ENCODE measurements at regions not wholly inside any gene's neighbourhood (a gene's known extent, or its start where the extent isn't known, plus 50 kb on each side); places are given as distances from the start of the nearest gene placed in this dataset.
A peak's percentile ranks its signal among the peaks of the same experiment; 100 is the strongest.

DNA sequence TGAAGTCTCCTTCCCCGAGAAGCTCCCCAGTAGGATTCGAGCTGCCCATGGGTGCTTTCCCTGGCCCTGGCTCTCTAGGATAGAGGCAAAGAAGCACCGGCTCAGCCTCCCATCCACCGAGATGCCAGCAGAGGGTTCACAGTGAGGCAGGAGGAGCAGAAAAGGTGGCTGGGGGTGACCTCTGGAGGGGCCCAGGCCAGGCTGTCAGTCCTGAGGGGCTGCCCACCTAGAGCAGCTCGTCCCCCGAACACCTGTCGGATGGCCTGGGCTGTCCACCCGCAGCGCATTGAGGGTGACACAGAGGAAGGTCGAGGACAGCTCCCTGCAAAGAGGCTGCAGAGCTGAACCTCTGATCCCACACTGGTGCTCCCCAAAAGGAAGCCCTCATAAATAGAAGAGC, 167.2 kb upstream of the PPP2R2D start:
- CTCF ChIA-PET: no interaction called here
- peaks cover 0 to 7% (median 2%) of the 10 kb centered on the region in 4 experiments for H3K4me1 ChIP-seq (ENCODE audit: control extremely low read depth in 1 of 4, control insufficient read depth in 4 of 4, insufficient read depth in 4 of 4, low read length in 3 of 4)
- H3K27me3 ChIP-seq (replicated peaks in 2 of 5; ENCODE audit: control insufficient read depth in 4 of 5, insufficient read depth in 5 of 5, low read length in 4 of 5): peaks cover 0 to 11% (median 0%) of the 10 kb centered on the region in 5 experiments
- peaks cover 0 to 7% (median 4%) of the 10 kb centered on the region in 5 experiments for H3K9me3 ChIP-seq (ENCODE audit: control extremely low read depth in 1 of 5, control insufficient read depth in 4 of 5, insufficient read depth in 2 of 5, low read depth in 1 of 5, low read length in 4 of 5)
- H3K36me3 ChIP-seq (ENCODE audit: control insufficient read depth in 4 of 4, insufficient read depth in 4 of 4, low read length in 3 of 4): no peaks in the 10 kb centered on the region
- no peak overlapping the region for H3K27ac ChIP-seq (ENCODE audit: insufficient read depth in 1 of 2, low read depth in 1 of 2, low read length in 2 of 2, poor library complexity in 1 of 2, severe bottlenecking in 2 of 2)
- DNase-seq: no peak
- POLR2A ChIA-PET: no interaction called here
- no peak overlapping the region for H3K4me3 ChIP-seq (ENCODE audit: control insufficient read depth in 1 of 7, extremely low read depth in 1 of 7, insufficient read depth in 4 of 7, low read depth in 2 of 7, low read length in 6 of 7)
- 85% methylated on average over 10 of the region's 10 CpGs for WGBS (ENCODE audit: insufficient coverage)

DNA sequence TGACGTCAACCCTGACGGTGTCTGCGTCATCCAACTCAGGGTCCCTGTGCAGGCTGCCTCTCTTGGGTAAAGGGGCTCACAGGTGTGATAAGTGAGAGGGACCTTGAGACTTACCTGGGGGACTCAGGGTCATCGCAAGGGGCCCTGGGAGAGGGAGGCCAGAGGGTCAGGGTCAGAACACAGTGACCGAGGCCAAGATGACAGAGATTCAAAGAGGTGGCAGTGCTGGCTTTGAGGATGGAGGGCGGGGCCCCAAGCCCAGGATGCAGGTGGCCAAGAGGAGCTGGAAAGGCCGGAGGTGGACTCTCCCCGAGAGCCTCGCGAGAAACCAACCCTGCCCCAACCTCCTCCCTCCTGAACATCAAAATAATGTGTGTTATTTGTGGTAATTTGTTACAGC, 165.2 kb upstream of the PPP2R2D start:
- Histone ChIP-seq H3K4me3 (ENCODE audit: control insufficient read depth in 1 of 7, extremely low read depth in 1 of 7, insufficient read depth in 4 of 7, low read depth in 2 of 7, low read length in 6 of 7) (no peak overlapping the region), H3K27me3 (replicated peaks in 2 of 5; ENCODE audit: control insufficient read depth in 4 of 5, insufficient read depth in 5 of 5, low read length in 4 of 5) (peaks cover 0 to 8% (median 0%) of the 10 kb centered on the region in 5 experiments), H3K36me3 (ENCODE audit: control insufficient read depth in 4 of 4, insufficient read depth in 4 of 4, low read length in 3 of 4) (no peaks in the 10 kb centered on the region), H3K9me3 (ENCODE audit: control extremely low read depth in 1 of 5, control insufficient read depth in 4 of 5, insufficient read depth in 2 of 5, low read depth in 1 of 5, low read length in 4 of 5) (peaks cover 0 to 18% (median 9%) of the 10 kb centered on the region in 5 experiments), H3K4me1 (ENCODE audit: control extremely low read depth in 1 of 4, control insufficient read depth in 4 of 4, insufficient read depth in 4 of 4, low read length in 3 of 4) (peaks cover 0 to 13% (median 3%) of the 10 kb centered on the region in 4 experiments), H3K27ac (ENCODE audit: insufficient read depth in 1 of 2, low read depth in 1 of 2, low read length in 2 of 2, poor library complexity in 1 of 2, severe bottlenecking in 2 of 2) (no peak overlapping the region)
- 97% methylated on average over 5 of the region's 10 CpGs for WGBS (ENCODE audit: insufficient coverage)
- no peak for DNase-seq
- ChIA-PET POLR2A (no interaction called here), CTCF (no interaction called here)

DNA sequence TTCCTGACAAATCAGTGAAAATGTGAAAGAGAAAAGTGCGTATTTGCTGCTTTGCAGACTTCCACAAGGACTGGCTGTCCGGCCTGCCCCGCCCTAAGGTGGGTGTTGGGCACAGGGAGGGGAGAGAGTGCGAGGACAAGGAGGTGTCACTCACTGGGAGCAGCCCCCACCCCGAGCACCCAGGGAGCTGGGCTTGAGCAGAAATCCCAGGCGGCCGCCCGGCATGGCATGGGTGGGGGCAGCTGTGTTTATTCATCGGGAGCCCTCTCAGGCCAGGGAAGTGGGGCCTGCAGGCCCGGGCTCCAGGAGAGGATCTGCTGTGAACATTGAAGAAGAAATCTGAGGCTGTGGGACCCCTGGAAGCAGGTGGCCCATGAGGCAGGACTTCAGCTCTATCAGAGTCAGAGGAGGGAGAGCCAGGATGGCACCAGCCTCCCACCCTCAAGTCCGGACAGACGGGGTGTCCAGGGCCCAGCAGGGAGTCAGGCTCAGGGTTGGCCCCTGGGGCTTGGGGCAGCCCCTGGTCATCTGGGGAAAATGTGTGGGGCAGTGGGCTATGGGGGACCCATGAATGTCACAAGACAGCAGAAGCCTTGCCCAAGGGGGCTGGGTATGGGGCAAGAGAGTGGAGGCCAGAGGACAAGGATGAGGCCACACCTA, 164.4 kb upstream of the PPP2R2D start:
- Histone ChIP-seq H3K27me3 (replicated peaks in 2 of 5; ENCODE audit: control insufficient read depth in 4 of 5, insufficient read depth in 5 of 5, low read length in 4 of 5) (peaks cover 0 to 8% (median 0%) of the 10 kb centered on the region in 5 experiments), H3K9me3 (ENCODE audit: control extremely low read depth in 1 of 5, control insufficient read depth in 4 of 5, insufficient read depth in 2 of 5, low read depth in 1 of 5, low read length in 4 of 5) (peaks cover 0 to 18% (median 9%) of the 10 kb centered on the region in 5 experiments), H3K4me3 (ENCODE audit: control insufficient read depth in 1 of 7, extremely low read depth in 1 of 7, insufficient read depth in 4 of 7, low read depth in 2 of 7, low read length in 6 of 7) (no peak overlapping the region), H3K4me1 (ENCODE audit: control extremely low read depth in 1 of 4, control insufficient read depth in 4 of 4, insufficient read depth in 4 of 4, low read length in 3 of 4) (peaks cover 0 to 11% (median 3%) of the 10 kb centered on the region in 4 experiments), H3K27ac (ENCODE audit: insufficient read depth in 1 of 2, low read depth in 1 of 2, low read length in 2 of 2, poor library complexity in 1 of 2, severe bottlenecking in 2 of 2) (no peak overlapping the region), H3K36me3 (ENCODE audit: control insufficient read depth in 4 of 4, insufficient read depth in 4 of 4, low read length in 3 of 4) (no peaks in the 10 kb centered on the region)
- no peak for DNase-seq
- ChIA-PET POLR2A (no interaction called here), CTCF (interaction anchor here (1.2 kb wide), 1 partner anchor 9 kb away, joined by 3 read pairs; no protein-coding TSS in a partner anchor)
- WGBS (ENCODE audit: insufficient coverage): 94% methylated on average over 10 of the region's 12 CpGs

DNA sequence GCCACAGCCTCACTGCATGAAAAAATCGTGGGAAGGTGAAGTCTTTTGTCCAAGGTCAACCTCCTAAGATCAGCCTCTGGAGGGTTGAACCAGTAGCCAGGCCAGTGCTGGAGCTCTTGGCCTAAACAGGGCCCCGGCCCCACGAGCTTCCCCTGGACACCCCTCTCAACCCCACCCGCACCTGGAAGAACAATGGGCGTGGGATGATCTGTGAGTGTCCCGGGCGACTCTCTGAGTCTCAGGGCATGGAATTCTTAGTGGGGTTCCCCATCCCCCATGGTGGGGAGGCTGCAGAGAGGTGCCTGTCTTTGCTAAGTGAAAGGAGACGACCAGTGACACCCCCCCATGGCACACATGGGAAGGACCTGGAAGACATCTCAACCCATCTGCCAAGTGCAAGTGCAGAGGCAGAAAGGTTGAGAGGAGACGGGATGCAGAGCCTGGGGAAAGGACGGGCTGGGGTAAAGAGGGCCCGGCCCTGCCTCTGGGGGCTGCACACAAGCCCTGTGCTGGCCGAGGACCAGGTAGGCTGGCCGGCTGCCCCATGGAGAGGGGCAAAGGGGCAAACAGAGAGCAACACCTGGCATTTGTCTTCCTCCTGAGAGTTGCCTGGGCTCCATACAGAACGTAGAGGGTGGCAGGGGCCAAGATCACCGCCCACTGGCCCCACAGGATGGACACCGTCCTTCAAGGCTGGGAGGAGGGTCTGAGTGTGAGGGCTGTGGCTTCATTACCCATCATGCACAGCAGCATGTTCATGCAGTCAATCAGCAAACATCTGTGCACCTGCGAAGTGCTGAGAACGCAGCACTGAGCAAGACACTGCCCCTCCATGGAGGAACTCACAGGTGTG, 163.0 kb upstream of the PPP2R2D start:
- POLR2A ChIA-PET: no interaction called here
- H3K36me3 ChIP-seq (ENCODE audit: control insufficient read depth in 4 of 4, insufficient read depth in 4 of 4, low read length in 3 of 4): no peaks in the 10 kb centered on the region
- no peak for DNase-seq
- no peak overlapping the region for H3K27ac ChIP-seq (ENCODE audit: insufficient read depth in 1 of 2, low read depth in 1 of 2, low read length in 2 of 2, poor library complexity in 1 of 2, severe bottlenecking in 2 of 2)
- H3K9me3 ChIP-seq (ENCODE audit: control extremely low read depth in 1 of 5, control insufficient read depth in 4 of 5, insufficient read depth in 2 of 5, low read depth in 1 of 5, low read length in 4 of 5): peaks cover 0 to 12% (median 6%) of the 10 kb centered on the region in 5 experiments
- peaks cover 0 to 21% (median 6%) of the 10 kb centered on the region in 4 experiments for H3K4me1 ChIP-seq (ENCODE audit: control extremely low read depth in 1 of 4, control insufficient read depth in 4 of 4, insufficient read depth in 4 of 4, low read length in 3 of 4)
- no peak overlapping the region for H3K4me3 ChIP-seq (ENCODE audit: control insufficient read depth in 1 of 7, extremely low read depth in 1 of 7, insufficient read depth in 4 of 7, low read depth in 2 of 7, low read length in 6 of 7)
- CTCF ChIA-PET: interaction anchor here (1.2 kb wide), 1 partner anchor 10 kb away, joined by 3 read pairs; no protein-coding TSS in a partner anchor
- WGBS (ENCODE audit: insufficient coverage): 90% methylated on average over 15 of the region's 18 CpGs
- peaks cover 0 to 8% (median 0%) of the 10 kb centered on the region in 5 experiments for H3K27me3 ChIP-seq (replicated peaks in 2 of 5; ENCODE audit: control insufficient read depth in 4 of 5, insufficient read depth in 5 of 5, low read length in 4 of 5)

DNA sequence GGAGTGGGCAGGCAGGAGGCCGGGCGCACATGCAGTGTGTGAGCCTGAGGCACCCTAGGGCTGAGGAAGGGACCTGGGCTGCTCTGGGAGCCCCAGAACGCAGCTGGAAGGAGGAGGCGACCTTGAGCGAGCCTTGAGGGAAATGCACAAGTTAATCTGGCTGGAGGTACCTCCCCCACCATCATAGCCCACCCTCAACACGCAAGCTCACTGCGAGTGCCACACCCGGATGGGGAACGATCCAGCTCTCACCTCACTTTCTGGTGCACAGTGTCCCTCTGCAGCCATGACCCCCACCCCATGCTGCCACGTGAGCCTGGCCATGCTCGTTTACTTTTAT, 162.4 kb upstream of the PPP2R2D start:
- 95% methylated on average over 6 of the region's 11 CpGs for WGBS (ENCODE audit: insufficient coverage)
- ChIA-PET POLR2A (no interaction called here), CTCF (no interaction called here)
- H3K27me3 ChIP-seq (replicated peaks in 2 of 5; ENCODE audit: control insufficient read depth in 4 of 5, insufficient read depth in 5 of 5, low read length in 4 of 5): peaks cover 0 to 8% (median 0%) of the 10 kb centered on the region in 5 experiments
- peaks cover 0 to 11% (median 4%) of the 10 kb centered on the region in 5 experiments for H3K9me3 ChIP-seq (ENCODE audit: control extremely low read depth in 1 of 5, control insufficient read depth in 4 of 5, insufficient read depth in 2 of 5, low read depth in 1 of 5, low read length in 4 of 5)
- no peak overlapping the region for H3K4me3 ChIP-seq (ENCODE audit: control insufficient read depth in 1 of 7, extremely low read depth in 1 of 7, insufficient read depth in 4 of 7, low read depth in 2 of 7, low read length in 6 of 7)
- peaks cover 0 to 27% (median 9%) of the 10 kb centered on the region in 4 experiments for H3K4me1 ChIP-seq (ENCODE audit: control extremely low read depth in 1 of 4, control insufficient read depth in 4 of 4, insufficient read depth in 4 of 4, low read length in 3 of 4)
- no peak overlapping the region for H3K27ac ChIP-seq (ENCODE audit: insufficient read depth in 1 of 2, low read depth in 1 of 2, low read length in 2 of 2, poor library complexity in 1 of 2, severe bottlenecking in 2 of 2)
- no peaks in the 10 kb centered on the region for H3K36me3 ChIP-seq (ENCODE audit: control insufficient read depth in 4 of 4, insufficient read depth in 4 of 4, low read length in 3 of 4)
- DNase-seq: no peak

DNA sequence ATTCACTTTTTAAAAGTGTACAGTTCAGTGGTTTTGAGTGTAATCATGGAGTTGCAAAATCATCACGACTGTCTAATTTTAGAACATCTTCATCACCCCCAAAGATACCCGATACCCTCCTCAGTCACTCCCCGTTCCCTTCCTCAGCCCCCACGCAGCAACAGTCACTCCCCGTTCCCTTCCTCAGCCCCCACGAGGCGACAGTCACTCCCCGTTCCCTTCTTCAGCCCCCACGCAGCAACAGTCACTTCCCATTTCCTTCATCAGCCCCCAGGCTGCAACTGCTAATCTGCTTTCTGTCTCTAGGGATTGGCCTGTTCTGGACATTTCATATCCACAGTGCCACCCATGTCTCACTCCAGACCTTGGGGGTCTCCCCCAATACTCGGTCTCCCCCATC, 161.6 kb upstream of the PPP2R2D start:
- Histone ChIP-seq H3K27ac (ENCODE audit: insufficient read depth in 1 of 2, low read depth in 1 of 2, low read length in 2 of 2, poor library complexity in 1 of 2, severe bottlenecking in 2 of 2) (no peak overlapping the region), H3K9me3 (ENCODE audit: control extremely low read depth in 1 of 5, control insufficient read depth in 4 of 5, insufficient read depth in 2 of 5, low read depth in 1 of 5, low read length in 4 of 5) (peaks cover 0 to 11% (median 4%) of the 10 kb centered on the region in 5 experiments), H3K4me1 (ENCODE audit: control extremely low read depth in 1 of 4, control insufficient read depth in 4 of 4, insufficient read depth in 4 of 4, low read length in 3 of 4) (peaks cover 1 to 36% (median 15%) of the 10 kb centered on the region in 4 experiments), H3K27me3 (replicated peaks in 2 of 5; ENCODE audit: control insufficient read depth in 4 of 5, insufficient read depth in 5 of 5, low read length in 4 of 5) (peaks cover 0 to 8% (median 0%) of the 10 kb centered on the region in 5 experiments), H3K36me3 (ENCODE audit: control insufficient read depth in 4 of 4, insufficient read depth in 4 of 4, low read length in 3 of 4) (no peaks in the 10 kb centered on the region), H3K4me3 (ENCODE audit: control insufficient read depth in 1 of 7, extremely low read depth in 1 of 7, insufficient read depth in 4 of 7, low read depth in 2 of 7, low read length in 6 of 7) (no peak overlapping the region)
- WGBS (ENCODE audit: insufficient coverage): 28% methylated on average over 9 of the region's 10 CpGs
- no peak for DNase-seq
- ChIA-PET CTCF (no interaction called here), POLR2A (no interaction called here)

DNA sequence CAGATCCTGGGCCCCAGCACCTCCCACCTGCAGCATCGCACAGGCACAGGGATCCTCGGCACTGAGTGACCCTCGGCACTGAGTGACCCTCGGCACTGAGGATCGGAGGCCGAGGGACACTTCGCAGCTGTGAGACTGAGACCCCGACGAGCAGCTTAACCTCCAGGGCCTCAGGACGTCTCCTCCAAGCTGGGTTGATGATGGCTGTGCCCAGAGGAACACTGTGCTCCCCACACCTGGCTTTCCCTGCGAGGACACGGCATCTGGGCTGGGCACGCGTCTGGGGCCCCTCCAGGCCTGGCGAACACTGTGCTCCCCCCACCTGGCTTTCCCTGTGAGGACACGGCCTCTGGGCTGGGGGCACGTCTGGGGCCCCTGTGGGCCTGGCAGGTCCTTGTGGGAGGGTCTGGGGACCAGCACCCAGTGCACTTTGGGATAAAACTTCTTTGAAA, 158.3 kb upstream of the PPP2R2D start:
- CTCF ChIA-PET: no interaction called here
- H3K36me3 ChIP-seq (ENCODE audit: control insufficient read depth in 4 of 4, insufficient read depth in 4 of 4, low read length in 3 of 4): no peaks in the 10 kb centered on the region
- POLR2A ChIA-PET: no interaction called here
- DNase-seq: no peak
- peaks cover 2 to 47% (median 19%) of the 10 kb centered on the region in 4 experiments for H3K4me1 ChIP-seq (ENCODE audit: control extremely low read depth in 1 of 4, control insufficient read depth in 4 of 4, insufficient read depth in 4 of 4, low read length in 3 of 4)
- H3K27me3 ChIP-seq (replicated peaks in 2 of 5; ENCODE audit: control insufficient read depth in 4 of 5, insufficient read depth in 5 of 5, low read length in 4 of 5): peaks cover 0 to 8% (median 3%) of the 10 kb centered on the region in 5 experiments
- H3K4me3 ChIP-seq (ENCODE audit: control insufficient read depth in 1 of 7, extremely low read depth in 1 of 7, insufficient read depth in 4 of 7, low read depth in 2 of 7, low read length in 6 of 7): peak overlapping the region in 1 of 7 experiments; percentile 17
- H3K27ac ChIP-seq (ENCODE audit: insufficient read depth in 1 of 2, low read depth in 1 of 2, low read length in 2 of 2, poor library complexity in 1 of 2, severe bottlenecking in 2 of 2): peak overlapping the region; percentile 90 to 96
- peaks cover 0 to 11% (median 4%) of the 10 kb centered on the region in 5 experiments for H3K9me3 ChIP-seq (ENCODE audit: control extremely low read depth in 1 of 5, control insufficient read depth in 4 of 5, insufficient read depth in 2 of 5, low read depth in 1 of 5, low read length in 4 of 5)
- 97% methylated on average over 17 of the region's 17 CpGs for WGBS (ENCODE audit: insufficient coverage)

All from common myeloid progenitor, CD34-positive (primary cell).